ENCODE measurements at regions not wholly inside any gene's neighbourhood (a gene's known extent, or its start where the extent isn't known, plus 50 kb on each side); places are given as distances from the start of the nearest gene placed in this dataset.

GRCh38 chr21:24583473-24583872 lies 1023.8 kb downstream of the MRPL39 start (continued):
- TF ChIP-seq ZSCAN18 (tag by site-specific recombination; IDR thresholded peaks at IDR 0.05) = no peak
- no peak for TF ChIP-seq ZNF280C (tag by site-specific recombination; IDR thresholded peaks at IDR 0.05)

GRCh38 chr21:24577301-24577700 lies 1030.0 kb downstream of the MRPL39 start:
- no peak overlapping the region for H3K27ac ChIP-seq (ENCODE audit: extremely low read depth, low read depth, low read length)
- CTCF ChIA-PET = no interaction called here
- H3K36me3 ChIP-seq (ENCODE audit: control insufficient read depth in 2 of 2, insufficient read depth in 1 of 2, low read length in 2 of 2) = no peaks in the 10 kb centered on the region
- H3K4me3 ChIP-seq (ENCODE audit: low read depth, low read length) = no peak overlapping the region
- H3K4me1 ChIP-seq (ENCODE audit: control insufficient read depth, insufficient read depth, low read length) = no peaks in the 10 kb centered on the region
- TF ChIP-seq ZFP37 (tag by site-specific recombination; IDR thresholded peaks at IDR 0.05) = no peak
- no peak for TF ChIP-seq ZNF791 (tag by site-specific recombination; IDR thresholded peaks at IDR 0.05)
- no peak for TF ChIP-seq ZBTB17 (tag by site-specific recombination; IDR thresholded peaks at IDR 0.05)
- no peaks in the 10 kb centered on the region for H3K9me3 ChIP-seq (ENCODE audit: control insufficient read depth, insufficient read depth, low read depth, low read length)
- POLR2A ChIA-PET = no interaction called here

- no peaks in the 10 kb centered on the region for H3K4me1 ChIP-seq (ENCODE audit: control insufficient read depth, insufficient read depth, low read length)
- ChIA-PET POLR2A (no interaction called here), CTCF (no interaction called here)
- no peak overlapping the region for H3K27ac ChIP-seq (ENCODE audit: extremely low read depth, low read depth, low read length)
- H3K9me3 ChIP-seq (ENCODE audit: control insufficient read depth, insufficient read depth, low read depth, low read length) = no peaks in the 10 kb centered on the region
- H3K36me3 ChIP-seq (ENCODE audit: control insufficient read depth in 2 of 2, insufficient read depth in 1 of 2, low read length in 2 of 2) = no peaks in the 10 kb centered on the region
- no peak overlapping the region for H3K4me3 ChIP-seq (ENCODE audit: low read depth, low read length)
- TF ChIP-seq ZNF37A (tag by site-specific recombination; IDR thresholded peaks at IDR 0.05) (no peak), SALL2 (tag by site-specific recombination; IDR thresholded peaks at IDR 0.05; ENCODE audit: borderline replicate concordance) (no peak), ZNF174 (tag by site-specific recombination; IDR thresholded peaks at IDR 0.05) (no peak), ZNF16 (tag by site-specific recombination; IDR thresholded peaks at IDR 0.05; ENCODE audit: low read depth) (no peak), ZNF248 (tag by site-specific recombination; IDR thresholded peaks at IDR 0.05) (no peak), IKZF3 (tag by site-specific recombination; IDR thresholded peaks at IDR 0.05) (no peak)
Measured at GRCh38 chr21:24561291-24561690, 1046.0 kb downstream of the MRPL39 start.

GRCh38 chr21:24552491-24552890 lies 1054.8 kb downstream of the MRPL39 start:
- Histone ChIP-seq H3K36me3 (ENCODE audit: control insufficient read depth in 2 of 2, insufficient read depth in 1 of 2, low read length in 2 of 2) (no peaks in the 10 kb centered on the region), H3K9me3 (ENCODE audit: control insufficient read depth, insufficient read depth, low read depth, low read length) (no peaks in the 10 kb centered on the region), H3K27ac (ENCODE audit: extremely low read depth, low read depth, low read length) (no peak overlapping the region), H3K4me3 (ENCODE audit: low read depth, low read length) (no peak overlapping the region), H3K4me1 (ENCODE audit: control insufficient read depth, insufficient read depth, low read length) (no peaks in the 10 kb centered on the region)
- CTCF ChIA-PET = no interaction called here
- POLR2A ChIA-PET = no interaction called here
- TF ChIP-seq SETDB1 (IDR thresholded peaks at IDR 0.05; ENCODE audit: insufficient read length, low read length) (no peak), ZNF518A (tag by site-specific recombination; conservative IDR thresholded peaks at IDR 0.05; ENCODE audit: low read depth) (no peak), ZBTB1 (tag by site-specific recombination; IDR thresholded peaks at IDR 0.05) (no peak), ZNF549 (tag by site-specific recombination; IDR thresholded peaks at IDR 0.05) (no peak), ZNF645 (tag by site-specific recombination; IDR thresholded peaks at IDR 0.05) (no peak), GLIS2 (tag by site-specific recombination; IDR thresholded peaks at IDR 0.05) (no peak), WT1 (tag by site-specific recombination; IDR thresholded peaks at IDR 0.05) (no peak)

Measured in HEK293 (cell line).